ENCODE measurements at regions not wholly inside any gene's neighbourhood (a gene's known extent, or its start where the extent isn't known, plus 50 kb on each side); places are given as distances from the start of the nearest gene placed in this dataset.

DNA sequence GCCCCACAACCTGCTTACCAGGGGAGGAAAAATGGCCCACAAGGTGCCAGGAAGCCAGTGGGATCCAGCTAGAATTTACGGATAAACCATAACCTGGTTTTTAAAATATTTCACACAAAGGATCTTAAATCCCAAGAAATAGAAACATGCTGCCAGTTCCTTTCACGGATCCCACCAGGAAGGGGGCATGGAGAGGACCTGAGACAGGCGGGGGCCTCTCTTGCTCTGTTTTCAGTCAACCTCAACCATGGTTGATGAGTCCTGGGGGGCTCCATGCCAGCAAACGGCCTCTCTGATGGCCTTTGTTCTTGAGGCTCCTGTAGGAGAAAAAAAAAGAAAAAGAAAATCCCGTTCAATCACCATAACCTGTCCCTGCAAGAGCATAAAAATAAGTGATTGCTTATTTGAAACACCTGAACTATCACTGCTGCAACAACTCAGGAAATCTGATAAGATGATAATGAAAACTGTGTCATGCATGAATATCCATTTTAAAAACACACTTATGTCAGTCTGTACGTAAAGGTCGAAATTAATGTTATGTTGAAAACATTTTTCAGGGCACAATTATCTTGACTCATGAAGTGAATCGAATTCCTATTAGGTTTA is 125.8 kb upstream of the CST7 start (continued):
- TF ChIP-seq ZNF544 (tag by site-specific recombination; IDR thresholded peaks at IDR 0.05) (no peak), ZNF292 (tag by site-specific recombination; IDR thresholded peaks at IDR 0.05; ENCODE audit: borderline replicate concordance, low read depth) (no peak), ZNF501 (tag by site-specific recombination; IDR thresholded peaks at IDR 0.05) (no peak), ZNF175 (tag by site-specific recombination; IDR thresholded peaks at IDR 0.05) (no peak), ZNF548 (tag by site-specific recombination; IDR thresholded peaks at IDR 0.05) (no peak), ZNF394 (tag by site-specific recombination; IDR thresholded peaks at IDR 0.05; ENCODE audit: borderline replicate concordance) (no peak), ZNF660 (tag by site-specific recombination; IDR thresholded peaks at IDR 0.05) (no peak), ZEB2 (tag by site-specific recombination; IDR thresholded peaks at IDR 0.05) (no peak), ZNF19 (tag by site-specific recombination; IDR thresholded peaks at IDR 0.05; ENCODE audit: low read depth) (no peak), ZNF157 (tag by site-specific recombination; IDR thresholded peaks at IDR 0.05) (no peak), ZNF223 (tag by site-specific recombination; IDR thresholded peaks at IDR 0.05) (no peak)

DNA sequence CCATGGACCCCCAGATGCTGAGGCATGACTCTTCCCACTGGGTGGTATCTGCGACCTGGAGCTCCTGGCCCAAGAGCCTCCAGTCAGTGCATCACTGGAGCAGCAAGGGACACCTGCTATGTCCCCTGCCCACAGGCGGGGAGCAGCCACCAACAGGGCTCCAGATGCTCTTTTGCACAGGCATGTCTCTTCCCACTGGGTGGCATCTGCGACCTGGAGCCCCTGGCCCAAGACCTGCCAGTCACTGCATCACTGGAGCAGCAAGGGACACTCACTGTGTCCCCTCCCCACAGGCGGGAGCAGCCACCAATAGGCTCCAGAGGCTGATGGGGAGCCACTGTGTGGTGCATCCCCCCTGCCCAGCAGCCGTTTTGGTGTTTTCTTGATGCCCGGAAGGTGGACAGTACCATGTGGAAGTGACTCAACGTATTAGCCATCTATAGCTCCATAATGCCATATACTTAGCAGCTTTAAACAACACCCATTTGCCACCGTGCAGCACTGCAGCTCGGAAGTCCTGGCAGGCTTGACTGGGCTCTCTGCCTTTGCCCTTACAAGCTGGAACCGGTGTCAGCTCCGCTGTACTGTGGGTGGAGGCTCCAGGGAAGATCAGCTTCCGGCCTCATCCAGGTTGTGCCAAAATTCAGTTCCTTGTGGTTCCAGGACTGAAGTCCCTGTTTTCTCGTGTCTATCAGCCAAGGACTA is 124.9 kb upstream of the CST7 start:
- Histone ChIP-seq H3K27ac (ENCODE audit: extremely low read depth, low read depth, low read length) (no peak overlapping the region), H3K9me3 (ENCODE audit: control insufficient read depth, insufficient read depth, low read depth, low read length) (no peaks in the 10 kb centered on the region), H3K36me3 (ENCODE audit: control insufficient read depth in 2 of 2, insufficient read depth in 1 of 2, low read length in 2 of 2) (no peaks in the 10 kb centered on the region), H3K4me1 (ENCODE audit: control insufficient read depth, insufficient read depth, low read length) (no peaks in the 10 kb centered on the region), H3K4me3 (ENCODE audit: low read depth, low read length) (no peak overlapping the region)
- ChIA-PET CTCF (interaction anchor here (0.7 kb wide), 2 partner anchors 14 to 1547 kb away, joined by 3 read pairs; no protein-coding TSS in a partner anchor), POLR2A (no interaction called here)
- TF ChIP-seq, protein P1, sequence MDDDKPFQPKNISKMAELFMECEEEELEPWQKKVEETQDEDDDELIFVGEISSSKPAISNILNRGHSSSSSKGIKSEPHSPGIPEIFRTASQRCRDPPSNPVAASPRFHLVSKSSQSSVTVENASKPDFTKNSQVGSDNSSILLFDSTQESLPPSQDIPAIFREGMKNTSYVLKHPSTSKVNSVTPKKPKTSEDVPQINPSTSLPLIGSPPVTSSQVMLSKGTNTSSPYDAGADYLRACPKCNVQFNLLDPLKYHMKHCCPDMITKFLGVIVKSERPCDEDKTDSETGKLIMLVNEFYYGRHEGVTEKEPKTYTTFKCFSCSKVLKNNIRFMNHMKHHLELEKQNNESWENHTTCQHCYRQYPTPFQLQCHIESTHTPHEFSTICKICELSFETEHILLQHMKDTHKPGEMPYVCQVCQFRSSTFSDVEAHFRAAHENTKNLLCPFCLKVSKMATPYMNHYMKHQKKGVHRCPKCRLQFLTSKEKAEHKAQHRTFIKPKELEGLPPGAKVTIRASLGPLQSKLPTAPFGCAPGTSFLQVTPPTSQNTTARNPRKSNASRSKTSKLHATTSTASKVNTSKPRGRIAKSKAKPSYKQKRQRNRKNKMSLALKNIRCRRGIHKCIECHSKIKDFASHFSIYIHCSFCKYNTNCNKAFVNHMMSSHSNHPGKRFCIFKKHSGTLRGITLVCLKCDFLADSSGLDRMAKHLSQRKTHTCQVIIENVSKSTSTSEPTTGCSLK (tag by site-specific recombination; IDR thresholded peaks at IDR 0.05) = no peak
- TF ChIP-seq ZIC2 (tag by site-specific recombination; IDR thresholded peaks at IDR 0.05) = peak; percentile 78
- TF ChIP-seq BCL11A (tag by site-specific recombination; IDR thresholded peaks at IDR 0.05; ENCODE audit: low read depth) = no peak
- TF ChIP-seq ZBTB21 (tag by site-specific recombination; IDR thresholded peaks at IDR 0.05) = no peak
- TF ChIP-seq, protein P2, sequence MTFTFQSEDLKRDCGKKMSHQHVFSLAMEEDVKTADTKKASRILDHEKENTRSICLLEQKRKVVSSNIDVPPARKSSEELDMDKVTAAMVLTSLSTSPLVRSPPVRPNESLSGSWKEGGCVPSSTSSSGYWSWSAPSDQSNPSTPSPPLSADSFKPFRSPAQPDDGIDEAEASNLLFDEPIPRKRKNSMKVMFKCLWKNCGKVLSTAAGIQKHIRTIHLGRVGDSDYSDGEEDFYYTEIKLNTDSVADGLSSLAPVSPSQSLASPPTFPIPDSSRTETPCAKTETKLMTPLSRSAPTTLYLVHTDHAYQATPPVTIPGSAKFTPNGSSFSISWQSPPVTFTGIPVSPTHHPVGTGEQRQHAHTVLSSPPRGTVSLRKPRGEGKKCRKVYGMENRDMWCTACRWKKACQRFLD (tag by site-specific recombination; IDR thresholded peaks at IDR 0.05) = no peak
- no peak for TF ChIP-seq OVOL3 (tag by site-specific recombination; IDR thresholded peaks at IDR 0.05)
- TF ChIP-seq ZNF549 (tag by site-specific recombination; IDR thresholded peaks at IDR 0.05) = no peak
- TF ChIP-seq, protein P3, sequence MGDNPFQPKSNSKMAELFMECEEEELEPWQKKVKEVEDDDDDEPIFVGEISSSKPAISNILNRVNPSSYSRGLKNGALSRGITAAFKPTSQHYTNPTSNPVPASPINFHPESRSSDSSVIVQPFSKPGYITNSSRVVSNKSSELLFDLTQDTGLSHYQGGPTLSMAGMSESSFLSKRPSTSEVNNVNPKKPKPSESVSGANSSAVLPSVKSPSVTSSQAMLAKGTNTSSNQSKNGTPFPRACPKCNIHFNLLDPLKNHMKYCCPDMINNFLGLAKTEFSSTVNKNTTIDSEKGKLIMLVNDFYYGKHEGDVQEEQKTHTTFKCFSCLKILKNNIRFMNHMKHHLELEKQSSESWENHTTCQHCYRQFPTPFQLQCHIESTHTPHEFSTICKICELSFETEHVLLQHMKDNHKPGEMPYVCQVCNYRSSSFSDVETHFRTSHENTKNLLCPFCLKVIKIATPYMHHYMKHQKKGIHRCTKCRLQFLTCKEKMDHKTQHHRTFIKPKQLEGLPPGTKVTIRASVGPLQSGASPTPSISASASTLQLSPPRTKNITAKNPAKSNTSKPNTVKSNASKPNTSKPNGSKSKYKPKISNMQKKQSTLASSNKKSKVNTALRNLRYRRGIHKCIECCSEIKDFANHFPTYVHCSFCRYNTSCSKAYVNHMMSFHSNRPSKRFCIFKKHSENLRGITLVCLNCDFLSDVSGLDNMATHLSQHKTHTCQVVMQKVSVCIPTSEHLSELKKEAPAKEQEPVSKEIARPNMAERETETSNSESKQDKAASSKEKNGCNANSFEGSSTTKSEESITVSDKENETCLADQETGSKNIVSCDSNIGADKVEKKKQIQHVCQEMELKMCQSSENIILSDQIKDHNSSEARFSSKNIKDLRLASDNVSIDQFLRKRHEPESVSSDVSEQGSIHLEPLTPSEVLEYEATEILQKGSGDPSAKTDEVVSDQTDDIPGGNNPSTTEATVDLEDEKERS (tag by site-specific recombination; IDR thresholded peaks at IDR 0.05) = no peak
